PFSK-1 (cell line): ENCODE measurements at regions not wholly inside any gene's neighbourhood (a gene's known extent, or its start where the extent isn't known, plus 50 kb on each side); places are given as distances from the start of the nearest gene placed in this dataset.

Source experiments
- FOXP2 ChIP-seq: optimal IDR thresholded peaks from 2 replicates; pipeline ENCODE3; 2011; ENCODE audit warnings: borderline replicate concordance, control low read depth, inconsistent platforms; ENCODE audit not compliant: insufficient read depth; ENCODE audit errors: extremely low read length, extremely low read depth
- POLR2AphosphoS5 ChIP-seq: IDR thresholded peaks from 2 replicates; pipeline ENCODE4 v1.6.1; 2012; ENCODE audit warnings: low read depth, mild to moderate bottlenecking, control low read depth, low read length, moderate library complexity
- SIN3A ChIP-seq: IDR thresholded peaks from 2 replicates; pipeline ENCODE4 v1.6.1; 2012; ENCODE audit warnings: mild to moderate bottlenecking, low read length, moderate library complexity, borderline replicate concordance; ENCODE audit not compliant: insufficient read depth
- TAF1 ChIP-seq: IDR thresholded peaks from 2 replicates; pipeline ENCODE4 v1.6.1; 2012; ENCODE audit warnings: low read length, control low read depth, borderline replicate concordance; ENCODE audit not compliant: insufficient read depth
- TF ChIP-seq, protein P1 (sequence below), 2 experiments: IDR thresholded peaks; 2 replicates each; pipeline versions ENCODE4 v1.6.1 to v1.8.0; 2011 to 2012; ENCODE audit warnings: low read depth in 2 of 2, low read length in 2 of 2, control low read depth in 1 of 2, inconsistent platforms in 1 of 2, mild to moderate bottlenecking in 1 of 2, moderate library complexity in 1 of 2; ENCODE audit not compliant: insufficient read depth in 1 of 2

DNA sequence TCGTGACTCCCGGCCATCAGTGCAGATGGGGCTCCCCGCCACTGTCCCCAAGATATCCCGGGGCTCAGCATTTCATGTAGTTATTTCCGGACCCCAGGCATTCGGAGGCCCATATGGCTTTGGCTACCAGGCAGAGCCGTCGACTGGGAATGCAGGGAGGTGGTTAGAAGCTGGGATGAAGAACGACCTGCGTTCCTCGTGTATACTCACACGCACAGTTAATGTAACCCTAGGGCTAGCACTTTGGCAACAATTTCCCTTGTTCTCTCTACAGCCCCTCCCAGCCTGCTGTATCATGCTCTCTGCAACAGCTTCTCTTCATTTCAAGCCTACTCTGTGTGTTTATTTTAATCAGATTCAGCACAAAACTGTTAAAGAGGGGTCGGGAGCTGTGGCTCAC lies 240.4 kb downstream of the MYLK4 start:
- TF ChIP-seq POLR2AphosphoS5 (no peak), FOXP2 (no peak), TAF1 (no peak), SIN3A (no peak)
- TF ChIP-seq, protein P1, sequence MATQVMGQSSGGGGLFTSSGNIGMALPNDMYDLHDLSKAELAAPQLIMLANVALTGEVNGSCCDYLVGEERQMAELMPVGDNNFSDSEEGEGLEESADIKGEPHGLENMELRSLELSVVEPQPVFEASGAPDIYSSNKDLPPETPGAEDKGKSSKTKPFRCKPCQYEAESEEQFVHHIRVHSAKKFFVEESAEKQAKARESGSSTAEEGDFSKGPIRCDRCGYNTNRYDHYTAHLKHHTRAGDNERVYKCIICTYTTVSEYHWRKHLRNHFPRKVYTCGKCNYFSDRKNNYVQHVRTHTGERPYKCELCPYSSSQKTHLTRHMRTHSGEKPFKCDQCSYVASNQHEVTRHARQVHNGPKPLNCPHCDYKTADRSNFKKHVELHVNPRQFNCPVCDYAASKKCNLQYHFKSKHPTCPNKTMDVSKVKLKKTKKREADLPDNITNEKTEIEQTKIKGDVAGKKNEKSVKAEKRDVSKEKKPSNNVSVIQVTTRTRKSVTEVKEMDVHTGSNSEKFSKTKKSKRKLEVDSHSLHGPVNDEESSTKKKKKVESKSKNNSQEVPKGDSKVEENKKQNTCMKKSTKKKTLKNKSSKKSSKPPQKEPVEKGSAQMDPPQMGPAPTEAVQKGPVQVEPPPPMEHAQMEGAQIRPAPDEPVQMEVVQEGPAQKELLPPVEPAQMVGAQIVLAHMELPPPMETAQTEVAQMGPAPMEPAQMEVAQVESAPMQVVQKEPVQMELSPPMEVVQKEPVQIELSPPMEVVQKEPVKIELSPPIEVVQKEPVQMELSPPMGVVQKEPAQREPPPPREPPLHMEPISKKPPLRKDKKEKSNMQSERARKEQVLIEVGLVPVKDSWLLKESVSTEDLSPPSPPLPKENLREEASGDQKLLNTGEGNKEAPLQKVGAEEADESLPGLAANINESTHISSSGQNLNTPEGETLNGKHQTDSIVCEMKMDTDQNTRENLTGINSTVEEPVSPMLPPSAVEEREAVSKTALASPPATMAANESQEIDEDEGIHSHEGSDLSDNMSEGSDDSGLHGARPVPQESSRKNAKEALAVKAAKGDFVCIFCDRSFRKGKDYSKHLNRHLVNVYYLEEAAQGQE (IDR thresholded peaks at IDR 0.05; ENCODE audit: insufficient read depth in 1 of 2, low read depth in 2 of 2, low read length in 2 of 2): no peak

DNA sequence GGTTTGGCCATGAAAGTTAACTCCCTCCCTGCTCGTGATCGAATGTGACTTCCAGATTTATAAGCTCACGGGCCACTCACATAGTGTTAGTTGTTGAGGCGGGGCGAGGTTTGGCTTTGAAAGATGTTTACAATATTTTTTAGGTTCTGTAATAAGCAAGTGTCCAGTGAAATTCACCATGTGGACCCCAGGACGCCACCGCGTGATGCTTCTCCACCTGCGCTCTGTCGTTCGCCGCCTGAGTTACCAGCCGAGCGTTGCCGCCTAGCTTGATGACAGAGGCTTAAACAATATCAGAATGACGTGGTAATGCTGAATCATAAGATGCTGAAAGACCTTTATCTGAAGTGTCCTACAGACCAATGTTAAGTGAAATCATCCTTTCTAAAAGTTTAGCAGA lies 241.0 kb downstream of the MYLK4 start:
- TF ChIP-seq, protein P1 (IDR thresholded peaks at IDR 0.05; ENCODE audit: insufficient read depth in 1 of 2, low read depth in 2 of 2, low read length in 2 of 2): no peak
- TF ChIP-seq SIN3A (no peak), POLR2AphosphoS5 (no peak), TAF1 (no peak), FOXP2 (no peak)

DNA sequence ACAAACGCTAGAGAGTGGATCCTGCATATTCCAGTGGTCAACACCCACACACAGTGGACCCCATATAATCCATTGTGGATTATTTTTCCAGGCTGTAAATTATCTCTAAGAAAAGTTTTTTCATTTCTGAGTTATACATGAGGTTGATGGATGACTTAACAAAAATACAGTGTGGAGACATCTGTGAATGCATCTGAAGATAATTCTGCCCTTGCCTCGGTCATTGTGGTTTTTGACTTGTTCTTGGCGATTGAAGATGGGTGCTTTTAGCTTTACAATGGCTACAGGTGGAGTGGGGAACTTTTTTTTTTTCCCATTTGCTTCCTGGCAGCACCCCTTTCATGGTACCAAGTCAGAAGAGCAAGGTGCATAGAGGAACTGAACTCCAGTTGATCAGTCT lies 242.7 kb downstream of the MYLK4 start:
- TF ChIP-seq POLR2AphosphoS5: no peak
- TF ChIP-seq SIN3A: no peak
- no peak for TF ChIP-seq TAF1
- TF ChIP-seq, protein P1 (IDR thresholded peaks at IDR 0.05; ENCODE audit: insufficient read depth in 1 of 2, low read depth in 2 of 2, low read length in 2 of 2): no peak
- TF ChIP-seq FOXP2: no peak

DNA sequence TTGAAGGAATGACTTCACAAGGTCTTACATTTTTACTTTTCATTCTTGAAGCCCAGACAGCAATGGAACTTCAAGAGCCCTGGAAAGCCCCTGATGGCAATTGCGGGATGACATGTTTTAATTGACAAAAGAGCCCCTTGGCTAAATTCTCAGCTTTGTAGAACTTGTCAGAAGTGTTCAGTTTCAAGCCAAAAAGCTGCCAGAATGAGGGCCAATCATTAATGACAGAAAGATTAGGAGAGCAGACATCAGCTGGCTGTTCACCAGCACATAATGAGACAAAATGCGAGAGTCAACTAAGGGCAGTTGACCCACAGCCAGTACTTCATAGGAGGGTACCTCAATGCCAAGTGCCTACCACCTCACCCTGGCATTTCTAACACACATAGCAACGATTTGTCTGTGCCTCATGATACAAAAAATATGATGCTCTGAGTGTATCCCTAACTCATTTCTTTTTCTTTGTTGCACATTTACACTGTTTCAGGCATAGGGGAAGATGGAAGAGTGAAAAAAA lies 243.1 kb downstream of the MYLK4 start:
- TF ChIP-seq, protein P1 (IDR thresholded peaks at IDR 0.05; ENCODE audit: insufficient read depth in 1 of 2, low read depth in 2 of 2, low read length in 2 of 2): no peak
- no peak for TF ChIP-seq SIN3A
- TF ChIP-seq FOXP2: no peak
- TF ChIP-seq POLR2AphosphoS5: no peak
- TF ChIP-seq TAF1: no peak

DNA sequence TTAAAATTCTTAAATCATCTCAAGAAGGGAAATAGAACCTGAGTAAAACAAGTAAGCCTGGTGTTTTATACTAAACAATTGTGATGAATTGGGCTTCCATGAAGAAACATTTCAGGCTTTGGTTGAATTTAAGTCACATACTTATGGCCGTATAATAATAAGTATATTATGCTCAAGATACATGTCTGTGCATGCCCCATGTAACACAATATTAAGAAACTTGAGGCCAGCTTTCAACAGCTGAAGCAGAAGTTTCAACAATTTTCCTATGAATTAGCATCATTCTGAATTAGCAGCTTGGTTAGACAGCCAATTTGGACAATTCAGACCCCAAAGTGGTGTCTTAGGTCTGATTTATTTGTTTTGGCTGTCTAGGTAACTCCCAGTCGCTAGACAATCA lies 243.7 kb downstream of the MYLK4 start:
- TF ChIP-seq SIN3A (no peak), FOXP2 (no peak), TAF1 (no peak), POLR2AphosphoS5 (no peak)
- TF ChIP-seq, protein P1 (IDR thresholded peaks at IDR 0.05; ENCODE audit: insufficient read depth in 1 of 2, low read depth in 2 of 2, low read length in 2 of 2): no peak
